HK-2 (cell line): ENCODE measurements at regions not wholly inside any gene's neighbourhood (a gene's known extent, or its start where the extent isn't known, plus 50 kb on each side); places are given as distances from the start of the nearest gene placed in this dataset.
"Not testable (repeated sequence)": the region's sequence is repeated elsewhere in the genome, so short reads cannot be mapped to it uniquely, and the experiment has no call there.

Experiments used
- DNase-seq: peaks from one replicate; pipeline ENCODE4 v3.0.0-alpha.2; 2018; ENCODE audit not compliant: unreplicated experiment

DNA sequence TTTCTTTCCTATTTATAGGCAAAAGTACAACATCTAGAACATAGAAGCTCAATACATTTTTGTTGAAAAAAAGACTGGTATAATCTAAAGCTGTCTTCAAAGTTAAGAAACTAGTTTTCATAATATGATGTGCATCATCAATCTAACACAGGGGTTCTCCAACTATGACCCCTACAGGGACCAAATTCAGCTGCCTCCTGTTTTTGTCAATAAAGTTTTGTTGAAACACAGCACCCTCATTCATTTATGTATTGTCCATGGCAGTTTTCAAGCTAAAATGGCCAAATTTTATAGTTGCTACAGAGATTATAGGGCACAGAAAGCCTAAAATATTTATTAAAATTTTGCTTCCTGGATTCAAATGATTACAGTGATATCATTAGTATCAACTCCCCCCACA, 452.9 kb downstream of the CCER1 start:
- no peak for DNase-seq

DNA sequence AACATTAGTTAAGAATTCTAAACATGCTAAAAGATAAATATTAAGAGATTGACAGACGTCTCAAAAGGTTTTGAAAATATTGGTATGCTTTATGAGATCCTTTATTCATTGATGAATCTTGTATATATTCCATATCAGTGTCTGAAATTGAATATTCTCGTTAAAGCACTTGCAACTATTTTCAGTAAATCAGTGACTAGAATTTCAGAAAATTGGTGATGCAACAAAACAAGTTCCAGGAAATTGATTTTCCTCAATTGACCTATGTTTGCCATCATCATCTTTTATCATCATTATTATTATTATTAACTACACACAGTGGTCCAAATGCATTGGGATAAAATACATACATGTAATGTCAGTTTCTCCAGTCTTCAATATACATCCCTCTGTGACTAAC, 453.6 kb downstream of the CCER1 start:
- no peak for DNase-seq

DNA sequence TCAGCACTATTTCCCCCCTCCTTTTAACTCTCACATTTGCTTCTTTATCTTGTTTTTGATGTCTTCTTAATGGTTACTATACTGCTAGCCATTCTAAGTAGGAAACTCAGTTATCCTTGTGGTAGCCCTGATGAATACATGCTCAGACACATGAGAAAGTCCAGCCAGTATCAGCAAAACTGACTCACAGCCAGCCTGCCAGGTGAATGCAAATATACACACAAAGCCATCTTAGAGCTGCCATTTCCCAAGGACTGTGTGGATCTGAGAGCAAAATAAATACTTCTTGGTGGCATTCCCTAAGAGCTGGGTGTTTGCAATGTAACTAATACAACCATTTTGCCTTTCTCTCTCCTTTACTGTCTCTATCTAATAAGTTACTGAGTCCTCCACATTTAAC, 455.2 kb downstream of the CCER1 start:
- no peak for DNase-seq

DNA sequence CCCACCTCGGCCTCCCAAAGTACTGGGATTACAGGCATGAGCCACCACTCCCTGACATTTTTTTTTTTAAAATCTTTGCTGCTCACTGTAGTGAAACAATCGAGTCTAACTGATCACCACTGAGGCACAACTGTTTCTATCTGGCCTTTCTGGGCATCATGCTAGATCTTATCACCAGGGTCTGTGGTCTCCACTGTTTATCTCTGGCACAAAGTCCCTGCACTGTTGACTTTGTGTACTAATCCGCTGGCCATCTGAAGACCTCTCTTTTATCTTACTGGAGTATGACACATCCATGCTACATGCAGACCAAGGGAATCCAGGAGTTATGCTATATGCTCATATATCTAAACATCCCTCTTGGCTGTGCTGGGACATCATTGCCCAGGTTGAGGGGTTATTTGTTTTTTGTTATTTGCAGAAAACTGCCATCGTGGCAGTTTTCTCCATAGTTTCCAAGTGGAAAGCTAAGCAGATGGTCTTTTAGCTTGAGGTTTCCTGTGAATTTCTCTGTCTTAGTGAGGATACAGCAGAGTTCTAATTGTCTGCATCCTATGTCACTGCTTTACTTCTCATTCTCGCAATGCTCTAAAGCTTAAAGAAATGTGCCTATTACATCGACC, 456.9 kb downstream of the CCER1 start:
- no peak for DNase-seq

DNA sequence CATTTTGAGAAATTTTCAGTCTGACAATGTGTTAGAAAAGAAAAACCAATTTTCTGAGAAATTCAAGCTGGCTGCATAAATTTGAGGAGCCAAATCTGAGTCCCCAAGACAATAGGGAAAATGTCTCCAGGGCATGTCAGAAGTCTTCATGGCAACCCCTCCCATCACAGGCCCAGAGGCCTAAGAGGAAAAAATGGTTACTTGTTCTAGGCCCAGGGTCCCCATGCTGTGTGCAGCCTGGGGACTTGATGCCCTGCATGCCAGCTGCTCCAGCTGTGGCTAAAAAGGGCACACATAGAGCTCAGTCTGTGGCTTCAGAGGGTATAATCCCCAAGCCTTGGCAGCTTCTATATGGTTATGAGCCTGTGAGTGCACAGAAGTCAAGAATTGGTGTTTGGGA, 464.6 kb downstream of the CCER1 start:
- no peak for DNase-seq

DNA sequence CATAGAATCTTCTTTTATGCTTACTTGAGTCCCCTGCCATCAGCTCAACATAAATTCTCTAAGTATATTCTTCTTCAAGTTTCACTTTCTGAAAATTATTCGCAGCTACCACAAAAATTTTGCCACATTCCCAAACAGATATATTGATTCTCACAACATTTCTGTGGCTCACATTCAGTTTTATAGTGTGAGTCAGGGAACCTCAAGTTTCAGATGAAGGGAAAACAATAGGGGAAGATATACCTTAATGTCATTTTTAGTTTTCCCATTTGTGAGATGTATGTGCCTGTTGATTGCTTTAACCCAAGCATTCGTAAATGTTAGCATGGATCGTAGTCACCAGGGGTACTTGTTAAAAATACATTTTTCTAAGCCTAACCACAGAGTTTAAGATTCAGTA, 465.8 kb downstream of the CCER1 start:
- DNase-seq: no peak

DNA sequence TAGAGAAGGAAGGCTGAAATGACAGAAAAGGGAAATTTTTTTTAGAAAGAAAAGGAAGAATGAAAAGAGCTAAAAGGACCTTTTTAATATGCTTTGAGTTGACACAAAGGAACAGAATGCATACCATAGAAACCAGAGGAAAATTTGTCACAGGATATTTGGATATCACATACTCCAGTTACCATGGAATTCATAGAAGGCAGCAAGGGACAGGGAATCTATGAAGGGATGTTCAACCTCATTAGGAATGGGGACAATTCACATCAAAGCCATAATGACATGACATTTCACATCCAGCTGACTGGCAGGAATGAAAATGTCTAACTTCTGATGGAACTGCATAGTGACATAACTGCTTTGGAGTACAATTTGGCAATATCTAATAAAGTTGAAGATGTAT, 469.4 kb downstream of the CCER1 start:
- no peak for DNase-seq

DNA sequence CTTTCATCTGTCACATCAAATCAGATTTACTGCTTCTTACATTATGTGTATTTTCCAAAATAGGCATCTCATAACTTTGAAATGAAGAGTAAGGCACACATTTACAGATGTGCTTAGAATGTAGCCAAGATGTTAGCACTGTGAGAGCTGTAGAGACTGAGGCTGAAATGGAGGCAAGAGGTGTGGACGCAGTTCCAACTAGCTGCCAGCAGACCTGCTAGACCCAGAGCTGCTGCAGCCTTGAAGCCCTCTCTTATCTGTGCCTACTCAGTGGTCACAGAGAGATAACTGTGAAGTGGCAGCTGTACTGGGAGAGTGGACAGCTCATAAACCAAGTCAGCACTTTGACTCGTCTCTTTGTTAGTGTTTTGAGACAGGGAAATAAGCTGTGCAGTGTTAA, 470.9 kb downstream of the CCER1 start:
- no peak for DNase-seq

DNA sequence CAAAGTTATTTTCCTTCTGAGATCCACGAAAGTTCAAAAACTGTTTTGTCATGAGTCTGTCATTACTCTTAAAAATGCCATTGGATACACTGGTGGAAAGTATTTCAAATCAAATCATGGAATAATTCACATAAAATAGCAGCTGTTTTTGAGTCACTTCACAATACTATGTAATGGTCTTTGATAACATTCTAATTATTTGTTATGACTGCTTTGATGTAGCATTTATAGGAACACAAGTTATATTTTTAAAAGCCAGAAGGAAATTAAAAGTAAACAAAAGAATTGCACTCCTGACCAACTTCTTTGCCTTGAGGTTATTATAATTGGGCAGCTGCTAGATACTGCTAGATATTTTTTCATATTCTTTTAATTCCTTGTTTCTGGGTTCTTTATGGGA, 473.2 kb downstream of the CCER1 start:
- DNase-seq: no peak

DNA sequence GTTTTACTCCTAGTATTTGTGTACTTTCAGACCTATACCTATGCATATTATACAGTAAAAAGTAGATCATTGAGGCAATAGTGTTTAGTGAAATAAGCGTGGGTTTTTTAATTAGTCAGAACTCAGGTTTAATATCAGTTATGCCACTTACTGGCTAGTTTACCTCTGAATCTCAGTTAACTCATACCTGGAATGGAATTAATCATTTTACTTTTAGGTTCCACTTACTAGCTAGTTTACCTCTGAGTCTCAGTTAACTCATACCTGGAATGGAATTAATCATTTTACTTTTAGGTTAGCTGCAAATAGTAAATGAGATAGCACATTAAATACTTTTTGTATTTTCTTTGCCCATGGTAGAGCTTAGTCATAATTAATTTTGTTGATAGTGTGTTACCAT, 475.7 kb downstream of the CCER1 start:
- DNase-seq: no peak

DNA sequence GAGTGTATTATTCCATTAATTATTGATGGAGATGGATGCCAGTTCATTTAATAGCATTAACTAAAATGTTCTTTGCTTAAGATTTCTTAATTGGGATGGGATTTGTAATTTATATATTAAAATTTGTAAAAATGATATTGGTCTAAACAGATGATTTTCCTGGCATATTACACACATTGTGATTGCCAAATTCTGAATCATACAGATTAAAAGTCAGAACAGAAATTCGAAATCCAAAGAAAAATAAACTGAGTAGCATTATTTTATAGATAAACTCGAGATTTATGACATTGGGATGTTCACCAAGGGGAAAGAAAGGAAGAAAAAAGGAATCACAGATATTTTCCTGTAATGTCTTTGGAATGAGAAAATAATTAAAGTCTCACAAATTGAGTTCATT, 481.1 kb downstream of the CCER1 start:
- DNase-seq: no peak

DNA sequence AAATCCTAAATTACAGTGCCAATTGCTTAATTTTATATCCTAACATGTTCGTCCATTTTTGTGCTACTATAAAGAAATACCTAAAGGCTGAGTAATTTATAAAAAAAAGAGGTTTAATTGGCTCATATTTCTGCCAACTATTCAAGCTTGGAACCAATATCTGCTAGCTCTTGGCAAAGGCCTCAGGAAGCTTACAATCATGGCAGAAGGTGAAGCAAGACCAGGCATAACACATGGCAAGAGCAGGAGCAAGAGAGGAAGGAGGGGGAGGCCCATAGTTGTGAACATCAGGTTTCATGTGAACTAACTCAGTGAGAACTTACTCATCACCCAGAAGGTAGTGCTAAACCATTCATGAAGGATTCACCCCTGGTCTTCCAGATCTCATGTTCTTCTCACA, 494.3 kb downstream of the CCER1 start:
- no peak for DNase-seq

DNA sequence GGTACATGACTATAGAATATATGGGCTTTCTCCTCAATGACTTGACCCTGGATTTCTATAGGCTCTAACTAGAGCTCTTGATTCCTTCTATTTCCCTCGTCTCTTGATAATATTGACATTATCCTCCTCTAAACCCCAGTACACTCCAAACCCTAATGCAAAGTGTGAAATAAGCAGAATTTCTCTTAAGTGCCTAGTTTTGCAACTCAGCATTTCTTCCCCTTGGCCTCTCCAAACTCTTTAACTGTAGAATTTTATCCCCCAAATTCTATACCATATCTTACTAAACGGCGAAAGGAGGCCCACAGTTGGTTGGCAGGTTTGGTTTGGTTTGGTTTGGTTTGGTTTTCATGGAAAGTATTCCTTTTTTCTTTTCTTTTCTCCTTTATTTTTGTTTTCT, 498.7 kb downstream of the CCER1 start:
- DNase-seq: no peak

DNA sequence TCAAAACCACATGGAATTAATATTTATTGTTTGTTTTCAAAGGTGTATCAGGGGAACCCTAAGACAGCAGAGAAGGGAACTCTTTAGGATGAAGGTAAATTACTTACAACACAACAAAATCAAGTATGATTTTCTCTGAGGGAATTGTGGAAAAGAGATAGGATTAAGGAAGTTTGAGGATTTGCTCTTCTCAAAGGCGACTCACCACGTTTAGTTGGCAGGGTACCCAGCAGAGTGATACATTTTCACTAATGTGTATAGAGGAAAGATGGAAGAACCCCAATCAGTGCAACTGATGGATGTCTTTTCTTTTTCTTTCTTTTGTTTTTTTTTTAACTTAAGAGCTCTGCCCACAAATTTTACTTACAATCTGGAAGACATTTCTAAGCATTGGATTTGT, 499.2 kb downstream of the CCER1 start:
- no peak for DNase-seq

DNA sequence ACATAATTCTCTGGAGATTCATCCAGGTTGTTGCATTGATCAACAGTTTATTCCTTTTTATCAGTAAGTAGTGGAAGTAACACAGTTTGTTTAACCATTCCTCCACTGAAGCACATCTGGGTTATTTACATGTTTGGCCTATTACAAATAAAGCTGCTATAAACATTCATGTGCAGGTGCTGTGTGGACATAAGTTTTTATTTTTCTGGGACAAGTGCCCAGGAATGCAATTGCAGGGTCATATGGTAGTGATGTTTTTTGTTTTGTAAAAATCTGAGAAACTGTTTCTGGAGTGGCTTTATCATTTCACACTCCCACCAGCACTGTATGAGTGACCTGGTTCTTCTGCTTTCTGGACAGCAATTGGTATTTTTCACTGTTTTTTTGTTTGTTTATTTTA, 505.4 kb downstream of the CCER1 start:
- no peak for DNase-seq

DNA sequence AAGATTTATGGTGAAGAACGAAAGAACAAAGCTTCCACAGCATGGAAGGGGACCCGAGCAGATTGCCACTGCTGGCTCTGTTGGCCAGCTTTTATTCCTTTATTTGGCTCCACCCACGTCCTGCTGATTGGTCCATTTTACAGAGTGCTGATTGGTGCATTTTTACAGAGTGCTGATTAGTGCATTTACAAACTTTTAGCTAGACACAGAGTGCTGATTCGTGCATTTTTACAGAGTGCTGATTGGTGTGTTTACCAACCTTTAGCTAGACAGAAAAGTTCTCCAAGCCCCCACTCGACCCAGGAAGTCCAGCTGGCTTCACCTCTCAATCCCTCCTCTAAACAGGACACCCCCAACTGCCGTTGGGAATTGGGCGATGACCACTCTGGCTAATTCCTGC, 511.5 kb downstream of the CCER1 start:
- not testable (repeated sequence) for DNase-seq

DNA sequence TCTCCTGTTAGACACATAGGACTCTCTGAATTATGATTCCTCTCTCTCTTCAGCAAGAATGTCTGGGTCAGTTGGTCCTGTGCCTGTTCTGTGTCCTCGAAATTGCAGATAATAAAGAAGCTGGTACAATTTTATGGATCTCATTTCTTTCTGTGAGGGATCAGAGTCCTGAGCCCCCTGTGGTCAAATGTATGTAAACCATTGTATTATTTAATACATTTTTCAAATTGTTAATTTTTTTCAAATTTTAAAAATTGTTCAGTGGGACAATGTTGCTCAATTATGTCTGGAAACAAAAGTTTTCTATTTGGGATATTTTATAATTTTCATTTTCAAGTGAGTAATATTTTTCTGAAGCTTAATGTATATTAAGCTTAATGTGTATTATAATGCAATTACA, 513.5 kb downstream of the CCER1 start:
- DNase-seq: no peak

DNA sequence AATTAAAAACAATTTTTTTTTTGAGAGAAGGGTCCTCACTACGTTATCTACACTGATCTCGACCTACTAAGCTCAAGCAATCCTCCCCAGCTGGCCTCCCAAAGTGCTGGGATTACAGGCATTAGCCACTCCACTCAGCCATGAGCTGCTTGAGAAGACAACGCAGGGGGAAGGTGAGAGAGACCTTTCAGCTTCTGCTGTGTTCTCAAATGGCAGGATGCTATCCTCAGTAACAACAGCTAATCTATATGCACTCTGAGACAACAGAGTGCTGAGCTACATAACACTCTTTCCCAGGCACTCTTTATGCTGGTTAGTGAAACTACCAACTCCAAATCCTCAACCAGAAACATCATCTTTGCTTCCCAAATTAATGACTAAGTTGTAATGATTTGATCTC, 526.1 kb downstream of the CCER1 start:
- DNase-seq: no peak

DNA sequence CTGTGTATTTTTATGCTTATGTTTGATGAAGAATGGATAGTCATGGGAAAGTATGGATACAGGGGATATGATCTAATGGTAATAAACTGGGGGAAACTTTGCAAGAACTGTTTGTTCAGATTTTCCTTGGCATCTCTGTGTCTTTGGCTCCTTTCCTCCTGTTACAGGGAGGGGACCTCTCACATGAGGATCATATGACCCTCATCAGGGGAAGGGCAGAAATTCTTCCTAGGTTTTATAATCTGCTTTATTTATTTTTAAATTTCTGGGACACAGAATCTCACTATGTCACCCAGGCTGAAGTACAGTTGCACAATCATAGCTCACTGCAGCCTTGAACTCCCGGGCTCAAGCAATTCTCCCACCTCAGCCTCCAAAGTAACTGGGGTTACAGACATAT, 526.5 kb downstream of the CCER1 start:
- DNase-seq: no peak

DNA sequence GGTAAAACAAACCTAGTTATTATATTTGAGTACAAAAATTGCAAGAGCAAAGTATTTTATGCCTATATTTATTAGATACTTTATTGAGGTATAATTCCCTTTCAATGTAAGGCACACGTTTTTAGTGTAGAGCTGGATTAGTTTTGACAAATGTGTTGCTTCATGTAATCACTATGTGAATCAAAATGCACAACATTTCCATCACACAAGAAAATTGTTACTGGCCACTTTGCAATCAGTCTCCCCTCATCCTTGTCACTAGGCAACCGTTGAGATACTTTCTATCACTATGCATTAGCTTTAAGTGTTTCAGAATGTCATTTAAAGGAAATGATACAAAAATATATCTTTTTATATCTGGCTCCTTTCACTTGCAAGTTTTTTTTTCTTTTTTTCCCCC, 531.0 kb downstream of the CCER1 start:
- DNase-seq: no peak

DNA sequence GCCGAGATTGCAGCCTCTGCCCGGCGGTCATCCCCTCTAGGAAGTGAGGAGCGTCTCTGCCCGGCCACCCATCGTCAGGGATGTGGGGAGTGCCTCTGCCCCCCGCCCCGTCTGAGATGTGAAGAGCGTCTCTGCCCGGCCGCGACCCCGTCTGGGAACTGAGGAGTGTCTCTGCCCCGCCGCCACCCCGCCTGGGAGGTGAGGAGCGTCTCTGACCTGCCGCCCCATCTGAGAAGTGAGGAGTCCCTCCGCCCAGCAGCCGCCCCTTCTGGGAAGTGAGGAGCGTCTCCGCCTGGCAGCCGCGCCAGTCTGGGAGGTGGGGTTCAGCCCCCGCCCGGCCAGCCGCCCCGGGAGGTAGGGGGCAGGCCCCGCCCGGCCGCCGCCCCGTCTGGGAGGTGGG, 544.0 kb downstream of the CCER1 start:
- DNase-seq: no peak

DNA sequence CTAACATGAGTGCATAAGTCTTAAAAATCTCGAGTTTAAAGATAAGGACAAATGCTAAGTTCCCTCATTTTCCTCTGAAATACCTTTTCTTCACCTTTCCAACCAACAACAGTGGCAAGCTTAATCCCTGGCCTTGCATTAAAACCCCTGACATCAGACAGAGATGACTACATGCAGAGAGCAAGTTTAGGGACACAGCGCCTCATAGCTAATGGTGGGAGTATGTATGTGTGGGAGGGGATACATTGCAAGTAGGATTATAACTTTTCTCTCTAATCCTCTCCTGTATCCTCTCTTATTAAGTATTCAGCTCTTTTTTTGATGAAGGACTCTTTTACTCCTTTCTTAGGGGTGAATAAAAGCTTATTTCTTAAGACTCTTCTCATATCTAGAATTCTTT, 547.1 kb downstream of the CCER1 start:
- no peak for DNase-seq

DNA sequence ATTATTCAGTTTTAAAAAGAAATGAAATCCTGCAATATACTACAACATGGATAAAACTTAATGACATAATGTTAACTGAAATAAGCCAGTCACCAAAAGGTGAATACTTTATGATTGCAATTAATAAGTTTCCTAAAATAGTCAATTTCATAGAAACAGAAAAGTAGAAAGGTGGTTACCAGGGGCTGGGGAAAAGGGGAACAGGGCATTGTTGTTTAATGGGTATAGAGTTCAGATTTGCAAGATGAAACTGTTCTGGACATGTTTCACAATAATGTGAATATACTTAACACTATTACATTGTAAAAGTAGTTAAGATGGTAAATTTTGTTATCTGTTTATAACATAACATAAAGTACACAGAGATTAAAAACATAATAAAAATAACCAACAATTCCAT, 550.9 kb downstream of the CCER1 start:
- no peak for DNase-seq

DNA sequence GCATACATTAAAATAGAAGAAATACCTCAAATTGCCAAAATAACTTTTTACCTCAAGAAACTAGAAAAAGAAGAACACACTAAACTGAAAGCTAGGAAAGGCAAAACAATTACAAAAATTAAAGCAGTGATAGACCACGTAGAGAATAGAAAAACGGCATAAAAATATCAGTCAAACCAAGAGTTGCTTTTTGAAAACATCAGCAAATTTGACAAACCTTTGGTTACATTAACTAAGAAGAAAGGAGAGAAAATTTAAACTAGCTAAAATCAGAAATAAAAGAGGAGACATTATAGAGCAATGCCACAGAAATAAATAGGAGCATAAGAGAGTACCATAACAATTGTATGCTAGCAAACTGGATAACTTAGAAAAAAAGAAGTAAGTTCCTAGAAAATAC, 553.8 kb downstream of the CCER1 start:
- DNase-seq: no peak

DNA sequence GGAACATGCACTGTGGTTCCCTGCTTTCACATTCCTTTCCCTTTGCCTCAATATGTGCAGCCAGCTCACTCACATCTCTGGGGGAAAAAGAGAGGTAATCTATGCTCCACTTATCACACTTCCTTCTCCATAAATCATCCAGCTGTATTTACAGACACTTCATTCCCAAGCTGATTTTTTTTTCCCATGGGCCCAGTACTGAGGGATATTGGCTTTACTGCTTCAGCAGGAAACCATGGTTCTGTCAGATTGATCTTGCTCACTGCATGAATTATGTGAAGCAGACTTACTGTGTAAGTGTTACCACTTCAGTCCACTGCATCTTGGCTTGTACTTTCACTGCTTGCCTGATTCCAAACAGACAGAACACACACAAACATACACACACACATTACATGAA, 555.6 kb downstream of the CCER1 start:
- DNase-seq: no peak
